Hematopoietic multipotent progenitor cell treated with erythropoietin and hydrocortisone succinate and interleukin-3 and kit ligand, for 17 days (in vitro differentiated cells): ENCODE measurements at regions not wholly inside any gene's neighbourhood (a gene's known extent, or its start where the extent isn't known, plus 50 kb on each side); places are given as distances from the start of the nearest gene placed in this dataset.

Source experiments
- DNase-seq: peaks from one replicate; pipeline ENCODE4 v3.0.0-alpha.2; 2015; ENCODE audit warnings: low spot score

DNA sequence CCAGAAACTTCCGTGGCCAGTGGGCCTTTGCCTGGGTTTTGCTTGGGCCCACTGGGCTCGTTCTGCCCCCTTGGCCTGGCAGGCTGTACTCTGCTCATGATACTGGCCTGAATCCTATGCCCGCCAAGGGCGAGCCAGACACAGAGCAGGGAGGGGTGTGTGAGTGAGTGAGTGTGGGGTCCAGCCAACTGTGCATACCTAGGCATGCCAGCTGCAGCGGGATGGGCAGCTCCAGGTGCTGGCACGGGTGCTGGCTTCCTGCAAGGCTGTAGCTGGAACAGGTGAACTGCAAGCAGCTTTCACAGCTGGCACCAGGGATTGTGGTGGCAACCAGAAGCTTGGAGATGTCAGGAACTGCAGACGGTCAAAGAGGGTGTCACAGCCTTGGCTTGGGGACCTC, 1276.4 kb downstream of the SLC16A7 start:
- no peak for DNase-seq

DNA sequence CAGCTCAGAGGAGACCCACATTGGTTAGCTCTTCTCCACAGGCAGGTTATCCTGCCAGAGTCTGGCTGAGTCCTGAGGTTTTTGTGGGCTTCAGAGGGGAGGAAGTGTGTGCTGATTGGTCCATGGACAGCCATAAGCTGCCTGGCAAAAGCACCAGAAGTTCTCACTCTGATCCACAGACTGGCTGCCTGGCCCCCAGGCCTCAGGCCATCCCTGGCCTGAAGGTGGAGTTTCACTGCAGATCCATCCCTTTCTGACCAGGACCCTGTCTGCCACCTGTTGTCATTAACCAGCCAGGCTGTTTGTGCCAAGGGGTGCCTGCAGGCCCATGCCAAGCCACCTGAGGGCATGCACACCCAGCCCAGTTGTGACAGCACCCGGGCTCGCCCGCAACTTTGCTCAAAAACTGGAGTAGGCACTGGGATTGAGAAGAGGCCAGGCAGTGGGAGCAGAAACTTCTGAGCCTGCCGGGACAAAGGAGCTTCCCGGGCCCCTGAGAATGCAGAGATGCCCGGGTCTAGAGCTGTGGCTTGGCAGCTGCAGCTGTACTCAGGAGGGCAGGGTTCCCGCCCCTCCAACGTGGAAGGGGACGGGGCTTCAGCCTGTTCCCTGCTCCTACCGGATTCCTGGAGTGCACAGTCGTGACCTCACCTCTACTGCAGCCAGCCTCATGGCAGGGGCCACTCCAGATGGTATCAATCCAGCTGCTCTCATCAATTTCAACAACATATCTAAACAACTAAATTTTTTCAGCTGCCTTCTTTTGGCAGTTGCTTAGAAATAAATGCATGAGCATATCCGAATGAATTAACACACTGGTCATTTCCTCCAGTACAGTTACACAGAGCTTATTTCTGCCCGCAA, 1277.3 kb downstream of the SLC16A7 start:
- DNase-seq, result no peak

DNA sequence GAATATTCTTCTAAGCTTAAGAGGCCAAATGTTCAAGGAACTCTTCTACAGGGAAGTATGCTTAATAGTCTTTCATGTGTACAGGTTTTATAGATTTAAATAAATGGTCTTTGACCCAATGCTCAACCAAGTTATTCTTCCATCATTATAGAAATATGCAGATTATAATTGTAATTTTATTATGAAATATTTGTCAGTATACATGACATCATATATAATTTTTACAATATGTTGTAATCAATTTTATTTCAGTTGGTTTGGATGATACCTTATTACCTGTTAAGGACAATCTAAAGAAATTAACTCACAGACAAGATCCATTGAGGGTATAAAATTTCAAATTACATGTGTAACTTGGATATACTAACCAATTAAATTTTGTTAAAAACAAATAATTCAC, 1278.3 kb downstream of the SLC16A7 start:
- no peak for DNase-seq

DNA sequence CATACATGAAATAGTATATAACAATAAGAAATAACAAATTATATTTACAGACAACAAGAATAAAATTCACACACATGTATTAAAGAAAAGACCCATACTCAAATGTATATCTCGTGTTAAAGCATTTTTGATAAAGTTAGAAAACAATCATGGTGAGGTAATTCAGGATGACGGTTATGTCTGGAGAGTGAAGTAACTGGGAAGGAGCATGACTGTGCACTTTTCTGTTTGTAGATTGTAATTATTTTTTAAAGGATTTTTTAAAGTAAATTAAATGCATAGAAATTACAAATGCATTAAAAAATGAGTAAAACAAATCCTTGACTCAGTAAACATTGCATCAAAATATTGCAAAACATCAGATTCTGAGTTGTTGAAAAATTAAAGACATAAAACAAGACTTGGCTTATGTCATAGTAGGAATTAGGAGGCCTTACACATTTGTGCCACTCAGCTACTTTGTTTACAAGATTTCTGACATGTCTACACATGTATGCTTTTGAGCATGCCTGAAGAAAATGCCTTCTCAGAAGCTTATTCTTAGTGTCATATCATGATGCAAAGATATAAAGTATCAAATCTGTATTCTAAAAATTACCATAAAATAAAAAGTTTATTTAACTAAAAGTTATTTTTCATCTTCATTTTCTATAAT, 1325.1 kb downstream of the SLC16A7 start:
- DNase-seq, result no peak

DNA sequence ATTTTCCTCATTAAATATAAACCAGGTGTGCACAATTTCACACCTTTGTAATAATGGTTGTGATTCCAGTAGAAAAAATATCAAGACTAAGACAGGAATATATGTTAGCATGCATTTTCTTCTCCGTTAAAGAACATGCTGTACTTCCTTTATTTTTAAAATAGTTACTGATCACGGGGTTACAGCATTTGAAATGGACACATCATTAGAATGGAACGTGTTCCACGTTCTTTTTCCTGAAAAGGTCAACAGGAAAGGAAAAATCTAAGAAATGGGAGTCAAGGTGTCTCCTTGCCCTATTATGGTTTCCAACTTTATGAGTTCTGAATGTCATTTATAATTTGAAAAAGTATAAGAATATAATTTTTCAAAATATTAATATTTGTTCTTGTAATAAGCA, 1325.7 kb downstream of the SLC16A7 start:
- DNase-seq, result no peak

DNA sequence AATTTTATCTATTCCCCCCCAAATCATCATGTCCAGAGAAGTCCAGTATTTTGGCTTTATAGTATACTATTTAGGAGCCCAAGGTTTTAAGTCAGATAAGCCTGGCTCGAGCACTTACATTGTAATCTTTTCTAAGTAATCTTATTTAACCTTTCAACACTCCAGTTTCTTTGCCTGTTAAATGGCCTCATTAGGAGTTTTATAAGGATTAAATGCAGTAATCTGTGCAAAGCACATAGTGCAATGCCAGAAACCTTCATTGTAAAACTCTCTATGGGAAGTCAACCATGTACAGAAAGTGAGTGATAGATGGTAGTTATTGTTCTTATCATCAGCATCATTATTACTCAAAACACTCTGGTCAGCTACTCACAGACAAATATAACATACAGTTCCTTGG, 1330.4 kb downstream of the SLC16A7 start:
- DNase-seq, result no peak

DNA sequence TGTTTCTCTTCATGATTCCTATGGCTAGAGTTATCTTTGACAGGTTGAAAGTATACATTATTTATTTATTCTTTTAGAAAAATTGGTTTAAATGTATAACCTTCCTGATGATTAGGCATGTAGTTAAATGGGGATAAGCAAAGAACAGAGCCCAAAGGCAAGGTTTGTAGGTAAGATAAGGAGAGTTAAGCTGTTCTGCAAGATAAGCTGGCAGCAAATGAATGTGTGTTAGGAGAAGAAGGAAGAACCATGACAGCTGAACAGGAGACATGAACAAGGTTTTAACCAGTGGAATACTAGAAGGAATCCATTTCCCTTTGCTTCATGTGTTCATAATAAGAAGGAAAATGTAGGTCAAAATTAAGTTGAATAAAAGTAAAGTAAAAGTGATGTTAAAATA, 1330.1 kb upstream of the USP15 start:
- DNase-seq, result no peak

DNA sequence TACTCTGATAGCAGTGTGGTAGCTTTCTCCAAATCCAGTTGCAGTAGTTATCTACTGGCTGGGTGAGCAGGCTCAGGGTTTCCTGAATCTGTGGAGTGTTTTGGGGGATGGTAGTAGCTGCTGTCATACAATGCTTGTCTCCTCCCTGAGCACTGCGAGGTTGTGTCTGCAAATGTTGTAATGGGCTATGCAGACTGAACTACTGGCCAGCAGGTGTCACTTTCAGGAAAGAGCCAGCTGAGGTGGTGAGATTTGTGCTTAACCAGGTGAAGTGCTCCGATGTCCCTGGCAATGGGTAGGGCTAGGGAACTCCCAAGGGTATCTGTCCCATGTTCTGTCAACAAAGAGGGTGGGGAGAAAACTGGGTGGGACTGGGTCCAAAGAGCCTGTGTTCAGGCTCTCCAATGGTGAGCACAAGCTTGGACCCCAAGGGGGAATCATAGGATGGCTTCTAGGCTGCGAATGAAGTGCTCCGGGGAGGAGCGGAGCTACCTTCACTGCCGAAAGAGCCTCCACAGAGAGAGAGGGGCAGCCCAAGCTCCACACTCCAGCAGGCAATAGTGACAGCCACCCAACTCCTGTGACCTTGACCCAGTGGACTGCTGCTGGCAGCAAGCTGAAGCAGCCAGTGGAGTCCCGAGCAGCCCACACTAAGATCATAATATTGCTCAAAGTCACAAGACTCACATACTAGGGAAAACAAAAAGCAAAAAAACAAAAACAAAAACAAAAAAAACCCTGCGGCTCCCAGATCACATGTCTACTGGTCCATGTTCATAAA, 1324.0 kb upstream of the USP15 start:
- DNase-seq, result no peak

DNA sequence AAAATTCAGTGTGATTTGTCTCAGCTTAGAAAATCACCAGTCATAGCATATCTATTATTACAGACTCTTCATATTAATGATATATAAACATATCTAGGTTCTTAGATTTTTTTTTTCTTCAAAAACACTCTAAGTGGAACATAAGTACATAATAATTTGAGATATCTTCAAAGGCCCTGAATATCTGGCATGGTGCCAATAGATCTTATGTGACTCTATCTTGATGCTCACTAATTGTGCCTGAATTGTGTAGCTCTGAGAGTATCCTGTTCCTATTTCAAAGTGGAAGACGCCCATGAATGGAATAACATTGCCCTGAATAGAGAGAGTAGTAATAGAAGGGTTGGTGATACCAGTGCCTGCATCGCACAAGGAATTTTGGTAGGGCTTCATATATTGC, 1312.7 kb upstream of the USP15 start:
- DNase-seq, result no peak

DNA sequence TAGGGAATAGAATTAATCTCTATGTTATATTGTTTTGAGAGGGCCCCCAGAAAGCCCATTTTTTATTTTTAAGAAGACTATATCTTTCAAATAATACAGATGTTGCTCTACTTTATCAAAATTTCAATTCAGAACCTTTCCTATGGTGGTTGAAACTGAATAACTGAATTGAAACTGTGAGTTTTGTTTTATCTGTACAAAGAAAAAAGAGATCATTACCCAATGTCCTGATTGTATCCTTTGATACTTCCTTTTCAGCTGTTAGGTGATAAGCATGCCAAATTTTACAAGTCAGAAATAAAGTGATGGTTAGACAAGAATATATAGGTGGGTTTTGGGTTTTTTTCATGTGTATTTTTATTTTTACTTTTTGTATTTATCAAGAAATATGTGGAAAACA, 1293.1 kb upstream of the USP15 start:
- no peak for DNase-seq

DNA sequence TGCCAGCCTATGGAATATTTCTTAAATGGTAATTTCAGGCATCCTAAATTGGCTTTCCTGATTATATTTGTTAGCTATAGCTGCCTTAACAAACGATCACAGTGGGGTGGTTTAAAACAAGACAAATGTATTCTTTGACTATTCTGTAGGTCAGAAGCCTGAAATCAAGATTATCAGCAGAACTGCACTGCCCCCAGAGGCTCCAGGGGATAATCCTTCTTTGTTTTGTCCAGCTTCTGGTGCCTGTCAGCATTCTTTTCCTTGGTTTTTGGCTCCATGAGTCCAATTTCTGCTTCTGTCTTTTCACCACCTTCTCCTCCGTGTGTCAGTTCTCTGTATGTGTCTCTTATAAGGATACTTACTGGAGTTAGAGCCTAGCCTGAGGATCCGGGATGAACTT, 1282.2 kb upstream of the USP15 start:
- no peak for DNase-seq

DNA sequence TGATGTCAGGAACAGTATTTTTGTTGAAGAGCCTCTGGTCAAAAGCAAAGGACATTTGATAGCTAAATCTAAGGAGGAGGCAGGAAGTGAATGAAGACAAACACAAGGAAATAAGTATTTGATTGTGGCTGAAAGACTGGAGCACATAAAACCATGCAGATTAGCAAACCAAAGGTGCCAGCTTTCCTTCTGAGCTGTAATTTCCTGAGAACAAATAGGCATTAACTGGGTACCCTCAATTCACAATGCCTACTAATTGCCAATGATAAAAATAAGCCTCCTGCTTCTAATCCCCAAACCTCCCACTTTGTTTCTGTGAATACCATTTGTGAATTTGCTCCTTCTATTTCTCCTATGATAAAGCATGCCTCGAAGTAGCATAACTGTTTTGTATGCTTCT, 1279.6 kb upstream of the USP15 start:
- DNase-seq, result no peak

DNA sequence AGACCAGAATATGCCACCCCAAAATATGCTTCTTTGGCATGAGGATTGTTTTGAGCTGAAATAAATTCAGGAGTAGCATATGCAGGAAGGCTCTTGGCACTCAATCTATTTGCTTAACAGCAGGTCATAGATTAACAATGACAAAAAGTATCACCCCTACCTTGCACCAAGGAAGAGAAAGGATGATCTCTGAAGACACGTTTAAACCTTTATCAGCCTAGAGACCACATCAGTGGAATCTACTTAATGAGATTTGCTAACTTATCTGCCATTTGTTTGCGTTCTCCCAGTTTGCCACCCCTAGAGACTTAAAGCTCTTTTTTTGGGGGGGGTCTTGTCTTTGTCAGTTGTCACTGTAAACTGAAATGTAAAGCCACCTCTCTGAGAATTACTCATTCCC, 1278.7 kb upstream of the USP15 start:
- DNase-seq, result no peak

DNA sequence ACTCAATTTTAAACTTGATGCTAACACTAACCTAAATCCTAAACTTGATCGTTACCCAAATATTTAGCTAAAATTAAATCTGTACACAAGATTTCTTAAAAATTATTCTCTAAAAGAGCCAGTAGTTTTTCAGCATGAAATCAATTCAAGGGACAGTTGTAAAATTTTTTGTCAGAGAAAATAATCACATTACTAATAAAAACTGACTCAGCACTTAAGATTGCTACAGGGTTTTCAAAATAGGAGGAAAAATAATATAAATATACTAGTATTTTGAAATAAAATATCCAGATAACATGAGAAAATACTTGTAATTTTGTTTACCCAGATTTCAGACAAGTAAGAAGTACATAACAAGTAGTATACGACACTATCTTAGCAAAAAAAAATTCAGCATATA, 1268.1 kb upstream of the USP15 start:
- no peak for DNase-seq

DNA sequence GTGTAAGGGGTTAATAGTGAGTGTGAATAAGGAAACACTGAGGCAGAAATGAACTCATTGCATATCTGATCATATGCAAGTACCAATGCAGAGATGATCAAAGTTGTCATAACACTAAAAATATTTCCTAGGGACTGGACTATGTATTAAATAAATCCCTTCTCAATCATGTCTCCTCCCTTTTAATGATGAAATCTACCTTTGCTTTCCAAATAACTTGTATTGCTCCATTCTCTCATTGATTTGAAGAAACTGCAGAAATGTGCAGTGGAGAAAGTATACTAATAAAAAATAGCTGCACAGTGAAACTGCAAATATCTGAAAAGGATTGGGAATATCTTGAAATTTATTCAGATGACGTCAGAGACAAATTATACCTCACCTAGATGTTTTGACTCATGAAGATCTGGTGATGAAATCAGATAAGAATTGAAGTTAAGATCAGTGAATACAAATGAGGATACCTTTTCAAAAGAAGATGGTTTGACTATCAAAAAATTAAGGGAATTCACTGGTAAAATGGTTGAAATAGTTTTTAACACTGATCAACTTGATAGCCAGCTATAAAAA, 1264.9 kb upstream of the USP15 start:
- no peak for DNase-seq

DNA sequence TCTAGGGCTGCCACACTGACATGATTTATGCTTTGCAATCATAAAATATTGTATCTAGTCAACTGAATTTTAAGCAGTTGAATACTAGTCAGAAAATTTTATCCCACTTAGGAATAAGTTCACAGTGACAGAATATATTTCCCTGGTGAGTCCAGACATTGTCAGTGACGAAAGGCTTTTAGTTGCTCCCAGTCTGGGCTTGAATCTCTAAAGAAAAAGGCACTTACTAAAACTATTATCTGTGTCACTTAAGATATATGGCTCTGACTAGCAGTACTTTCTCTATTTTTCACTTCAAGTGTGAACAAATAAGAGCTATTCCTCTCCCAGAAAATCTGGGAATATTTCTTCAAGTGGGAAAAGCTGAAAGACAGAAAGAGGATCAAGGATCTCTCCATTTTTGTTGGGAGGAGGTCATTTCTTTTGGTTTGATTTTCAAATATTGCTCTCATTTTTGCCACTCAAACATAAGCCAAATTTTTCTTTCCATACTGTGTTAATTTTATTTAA, 1262.3 kb upstream of the USP15 start:
- no peak for DNase-seq

DNA sequence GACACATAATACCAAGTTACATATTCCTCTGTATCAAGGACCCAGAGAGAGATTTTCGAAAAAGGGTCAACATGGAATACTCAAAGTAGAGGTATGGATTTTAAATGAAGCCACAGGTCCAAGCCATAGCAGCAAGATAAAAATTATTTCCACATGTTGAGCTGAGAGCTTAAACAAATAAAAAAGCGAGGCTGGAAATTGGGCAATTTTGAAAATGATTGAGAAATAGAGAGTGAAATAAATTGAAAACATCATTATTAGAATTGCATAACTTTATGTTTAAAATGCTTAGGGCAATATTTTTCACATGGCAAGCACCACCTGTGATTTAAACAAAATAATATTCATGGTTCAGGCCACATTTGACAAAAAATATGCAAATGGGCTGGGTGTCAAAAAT, 1251.0 kb upstream of the USP15 start:
- DNase-seq, result no peak

DNA sequence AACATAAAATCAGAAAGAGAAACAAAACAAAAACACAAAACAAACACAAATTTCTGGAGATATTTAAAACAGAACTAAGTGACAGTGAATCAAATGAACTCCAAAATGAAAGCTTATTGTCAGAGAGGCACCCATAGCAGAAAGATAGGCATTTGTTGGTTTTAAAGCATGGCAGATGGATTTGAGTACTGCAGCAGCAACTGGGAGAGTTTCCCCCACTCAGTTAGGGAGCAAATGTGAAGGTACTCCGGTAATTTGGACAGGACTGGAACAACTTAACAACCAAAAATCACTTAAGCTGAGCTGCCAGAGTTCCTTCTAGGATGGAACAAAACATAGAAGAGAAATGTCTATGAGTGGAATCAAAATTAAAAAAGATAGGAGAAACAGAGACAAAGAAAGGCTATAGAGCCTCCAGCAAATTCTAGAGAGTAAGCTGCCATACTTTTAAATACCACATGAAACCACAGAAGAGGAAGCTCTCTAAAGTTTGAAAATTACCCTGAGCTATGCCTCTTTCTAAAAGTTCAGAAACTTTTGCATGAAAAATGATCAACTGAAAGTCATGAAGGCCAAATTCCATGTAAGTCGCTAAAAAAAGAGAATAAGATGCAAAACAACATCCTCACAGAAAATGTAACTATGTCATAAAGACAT, 1248.3 kb upstream of the USP15 start:
- DNase-seq, result no peak

DNA sequence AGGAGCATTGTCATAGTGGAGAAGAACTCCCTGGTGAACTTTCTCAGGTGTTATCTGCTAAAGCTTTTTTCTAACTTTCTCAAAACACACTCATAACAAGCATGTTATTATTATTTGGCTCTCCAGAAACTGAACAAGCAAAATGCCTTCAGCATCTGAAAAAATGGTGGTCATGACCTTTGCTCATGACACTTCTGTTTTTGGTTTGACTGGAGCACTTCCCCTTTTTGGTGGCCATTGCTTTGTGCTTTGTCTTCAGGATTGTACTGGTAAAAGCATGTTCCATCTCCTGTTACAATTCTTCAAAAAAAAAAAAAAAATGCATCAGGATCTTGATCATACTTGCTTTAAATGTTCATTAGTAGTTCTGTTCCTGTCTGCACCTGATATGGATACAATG, 1241.6 kb upstream of the USP15 start:
- DNase-seq, result no peak

DNA sequence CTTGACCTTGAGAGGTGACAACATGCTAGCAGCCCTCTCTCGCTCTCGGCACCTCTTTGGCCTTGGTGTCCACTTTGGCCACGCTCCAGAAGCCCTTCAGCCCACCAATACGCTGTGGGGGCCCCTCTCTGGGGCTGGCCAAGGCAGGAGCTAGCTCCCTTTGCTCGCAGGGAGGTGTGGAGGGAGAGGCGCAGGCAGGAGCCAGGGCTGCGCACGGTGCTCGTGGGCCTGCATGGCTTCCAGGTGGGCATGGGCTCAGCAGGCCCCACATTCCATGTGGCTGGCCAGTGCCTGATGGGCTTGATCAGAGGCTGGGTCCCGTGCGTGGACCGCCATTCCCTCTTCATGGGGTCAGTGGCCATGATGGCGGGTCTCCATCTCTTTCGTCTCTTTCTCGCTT, 1237.0 kb upstream of the USP15 start:
- no peak for DNase-seq

DNA sequence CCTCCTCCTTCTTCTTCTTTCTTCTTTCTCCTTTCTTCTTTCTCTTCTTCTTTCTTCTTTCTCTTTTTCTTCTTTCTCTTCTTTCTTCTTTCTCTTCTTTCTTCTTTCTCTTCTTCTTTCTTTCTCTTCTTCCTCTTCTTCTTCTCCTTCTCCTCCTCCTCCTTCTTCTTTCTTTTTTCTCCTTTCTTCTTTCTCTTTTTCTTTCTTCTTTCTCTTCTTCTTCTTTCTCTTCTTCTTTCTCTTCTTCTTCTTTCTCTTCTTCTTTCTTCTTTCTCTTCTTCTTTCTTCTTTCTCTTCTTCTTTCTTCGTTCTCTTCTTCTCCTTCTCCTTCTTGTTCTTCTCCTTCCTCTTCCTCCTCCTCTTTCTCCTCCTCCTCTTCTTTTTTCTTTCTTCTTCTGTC, 1230.7 kb upstream of the USP15 start:
- DNase-seq, result no peak

DNA sequence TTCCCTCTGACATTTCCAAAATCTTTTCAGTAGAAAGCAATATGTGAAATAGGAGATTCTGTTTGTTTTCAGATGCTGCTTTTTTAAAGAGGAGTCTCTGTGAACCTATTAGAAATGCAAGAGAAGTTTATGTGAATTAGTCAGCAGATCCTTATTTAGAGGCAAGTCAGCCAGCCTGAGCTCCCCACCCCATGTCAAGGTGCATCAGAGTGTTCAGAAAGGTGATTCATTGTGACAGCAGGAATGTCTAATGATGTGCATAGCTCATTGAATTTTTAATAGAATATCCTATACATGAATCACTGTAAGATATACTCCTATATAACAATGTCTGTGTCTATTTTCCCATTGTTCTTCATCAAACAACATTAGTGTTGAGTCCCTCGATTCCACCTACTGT, 1222.4 kb upstream of the USP15 start:
- DNase-seq, result no peak
